ENCODE measurements at regions not wholly inside any gene's neighbourhood (a gene's known extent, or its start where the extent isn't known, plus 50 kb on each side); places are given as distances from the start of the nearest gene placed in this dataset.

GRCh38 chr1:219041818-219042217, 131.9 kb upstream of the LYPLAL1 start:
- no peak for TF ChIP-seq POLR2A (IDR thresholded peaks at IDR 0.05; ENCODE audit: low read depth, low read length)
- no peak for TF ChIP-seq SPI1 (IDR thresholded peaks at IDR 0.05; ENCODE audit: low read depth, low read length)
- no peak for TF ChIP-seq TAF1 (IDR thresholded peaks at IDR 0.05; ENCODE audit: low read depth, low read length)
- no peak for TF ChIP-seq PAX5 (IDR thresholded peaks at IDR 0.05; ENCODE audit: insufficient read depth, low read length, severe bottlenecking)
- TF ChIP-seq POLR2AphosphoS5 (IDR thresholded peaks at IDR 0.05; ENCODE audit: low read depth, low read length) = no peak
- TF ChIP-seq POU2F2 (IDR thresholded peaks at IDR 0.05; ENCODE audit: low read depth, low read length) = no peak
- no peak for DNase-seq (ENCODE audit: insufficient read length, low spot score)
- FAIRE-seq = no peak

GRCh38 chr1:219042769-219043168, 130.9 kb upstream of the LYPLAL1 start:
- DNase-seq (ENCODE audit: insufficient read length, low spot score) (no peak), FAIRE-seq (no peak)
- no peak for TF ChIP-seq POLR2AphosphoS5 (IDR thresholded peaks at IDR 0.05; ENCODE audit: low read depth, low read length)
- TF ChIP-seq TAF1 (IDR thresholded peaks at IDR 0.05; ENCODE audit: low read depth, low read length) = no peak
- no peak for TF ChIP-seq SPI1 (IDR thresholded peaks at IDR 0.05; ENCODE audit: low read depth, low read length)
- TF ChIP-seq POU2F2 (IDR thresholded peaks at IDR 0.05; ENCODE audit: low read depth, low read length) = no peak
- no peak for TF ChIP-seq PAX5 (IDR thresholded peaks at IDR 0.05; ENCODE audit: insufficient read depth, low read length, severe bottlenecking)
- no peak for TF ChIP-seq POLR2A (IDR thresholded peaks at IDR 0.05; ENCODE audit: low read depth, low read length)

GRCh38 chr1:219045246-219045645, 128.4 kb upstream of the LYPLAL1 start:
- DNase-seq (ENCODE audit: insufficient read length, low spot score) (no peak), FAIRE-seq (no peak)
- no peak for TF ChIP-seq SPI1 (IDR thresholded peaks at IDR 0.05; ENCODE audit: low read depth, low read length)
- TF ChIP-seq TAF1 (IDR thresholded peaks at IDR 0.05; ENCODE audit: low read depth, low read length) = no peak
- no peak for TF ChIP-seq POLR2A (IDR thresholded peaks at IDR 0.05; ENCODE audit: low read depth, low read length)
- no peak for TF ChIP-seq POLR2AphosphoS5 (IDR thresholded peaks at IDR 0.05; ENCODE audit: low read depth, low read length)
- no peak for TF ChIP-seq POU2F2 (IDR thresholded peaks at IDR 0.05; ENCODE audit: low read depth, low read length)
- TF ChIP-seq PAX5 (IDR thresholded peaks at IDR 0.05; ENCODE audit: insufficient read depth, low read length, severe bottlenecking) = no peak

- no peak for FAIRE-seq
- DNase-seq (ENCODE audit: insufficient read length, low spot score) = no peak
Observed at GRCh38 chr1:219049501-219049900, 124.2 kb upstream of the LYPLAL1 start.

GRCh38 chr1:219050086-219050821, 123.4 kb upstream of the LYPLAL1 start:
- DNase-seq (ENCODE audit: insufficient read length, low spot score) (no peak), FAIRE-seq (no peak)
- TF ChIP-seq SPI1 (IDR thresholded peaks at IDR 0.05; ENCODE audit: low read depth, low read length) (no peak), PAX5 (IDR thresholded peaks at IDR 0.05; ENCODE audit: insufficient read depth, low read length, severe bottlenecking) (no peak), TAF1 (IDR thresholded peaks at IDR 0.05; ENCODE audit: low read depth, low read length) (no peak), POLR2A (IDR thresholded peaks at IDR 0.05; ENCODE audit: low read depth, low read length) (no peak), POLR2AphosphoS5 (IDR thresholded peaks at IDR 0.05; ENCODE audit: low read depth, low read length) (no peak), POU2F2 (IDR thresholded peaks at IDR 0.05; ENCODE audit: low read depth, low read length) (no peak)

More at GRCh38 chr1:219049501-219049900, 124.2 kb upstream of the LYPLAL1 start:
- TF ChIP-seq SPI1 (IDR thresholded peaks at IDR 0.05; ENCODE audit: low read depth, low read length) (no peak), POU2F2 (IDR thresholded peaks at IDR 0.05; ENCODE audit: low read depth, low read length) (no peak), TAF1 (IDR thresholded peaks at IDR 0.05; ENCODE audit: low read depth, low read length) (no peak), PAX5 (IDR thresholded peaks at IDR 0.05; ENCODE audit: insufficient read depth, low read length, severe bottlenecking) (no peak), POLR2A (IDR thresholded peaks at IDR 0.05; ENCODE audit: low read depth, low read length) (no peak)

- no peak for TF ChIP-seq SPI1 (IDR thresholded peaks at IDR 0.05; ENCODE audit: low read depth, low read length)
- no peak for TF ChIP-seq POU2F2 (IDR thresholded peaks at IDR 0.05; ENCODE audit: low read depth, low read length)
- no peak for TF ChIP-seq PAX5 (IDR thresholded peaks at IDR 0.05; ENCODE audit: insufficient read depth, low read length, severe bottlenecking)
- TF ChIP-seq TAF1 (IDR thresholded peaks at IDR 0.05; ENCODE audit: low read depth, low read length) = no peak
- TF ChIP-seq POLR2AphosphoS5 (IDR thresholded peaks at IDR 0.05; ENCODE audit: low read depth, low read length) = no peak
- TF ChIP-seq POLR2A (IDR thresholded peaks at IDR 0.05; ENCODE audit: low read depth, low read length) = no peak
- FAIRE-seq (no peak), DNase-seq (ENCODE audit: insufficient read length, low spot score) (no peak)
Observed at GRCh38 chr1:219050822-219051125, 122.9 kb upstream of the LYPLAL1 start.

GRCh38 chr1:219051547-219051946, 122.1 kb upstream of the LYPLAL1 start:
- TF ChIP-seq SPI1 (IDR thresholded peaks at IDR 0.05; ENCODE audit: low read depth, low read length) (no peak), POLR2AphosphoS5 (IDR thresholded peaks at IDR 0.05; ENCODE audit: low read depth, low read length) (no peak), PAX5 (IDR thresholded peaks at IDR 0.05; ENCODE audit: insufficient read depth, low read length, severe bottlenecking) (no peak), TAF1 (IDR thresholded peaks at IDR 0.05; ENCODE audit: low read depth, low read length) (no peak), POU2F2 (IDR thresholded peaks at IDR 0.05; ENCODE audit: low read depth, low read length) (no peak)
- DNase-seq (ENCODE audit: insufficient read length, low spot score) (no peak), FAIRE-seq (no peak)

- DNase-seq (ENCODE audit: insufficient read length, low spot score) (no peak), FAIRE-seq (no peak)
- no peak for TF ChIP-seq SPI1 (IDR thresholded peaks at IDR 0.05; ENCODE audit: low read depth, low read length)
- TF ChIP-seq POLR2AphosphoS5 (IDR thresholded peaks at IDR 0.05; ENCODE audit: low read depth, low read length) = no peak
- TF ChIP-seq TAF1 (IDR thresholded peaks at IDR 0.05; ENCODE audit: low read depth, low read length) = no peak
- TF ChIP-seq POLR2A (IDR thresholded peaks at IDR 0.05; ENCODE audit: low read depth, low read length) = no peak
- TF ChIP-seq PAX5 (IDR thresholded peaks at IDR 0.05; ENCODE audit: insufficient read depth, low read length, severe bottlenecking) = no peak
- no peak for TF ChIP-seq POU2F2 (IDR thresholded peaks at IDR 0.05; ENCODE audit: low read depth, low read length)
Observed at GRCh38 chr1:219058891-219059820, 114.5 kb upstream of the LYPLAL1 start.

- DNase-seq (ENCODE audit: insufficient read length, low spot score) (no peak), FAIRE-seq (no peak)
- TF ChIP-seq POLR2AphosphoS5 (IDR thresholded peaks at IDR 0.05; ENCODE audit: low read depth, low read length) (no peak), POLR2A (IDR thresholded peaks at IDR 0.05; ENCODE audit: low read depth, low read length) (no peak), SPI1 (IDR thresholded peaks at IDR 0.05; ENCODE audit: low read depth, low read length) (no peak), PAX5 (IDR thresholded peaks at IDR 0.05; ENCODE audit: insufficient read depth, low read length, severe bottlenecking) (no peak), TAF1 (IDR thresholded peaks at IDR 0.05; ENCODE audit: low read depth, low read length) (no peak), POU2F2 (IDR thresholded peaks at IDR 0.05; ENCODE audit: low read depth, low read length) (no peak)
Observed at GRCh38 chr1:219060798-219061197, 112.9 kb upstream of the LYPLAL1 start.
